Testis (tissue), 2 donors: ENCODE measurements at regions not wholly inside any gene's neighbourhood (a gene's known extent, or its start where the extent isn't known, plus 50 kb on each side); places are given as distances from the start of the nearest gene placed in this dataset.

Experiments
- DNase-seq: peaks from one replicate; pipeline ENCODE4 v3.0.0-alpha.2; 2019
- H3K27ac ChIP-seq, 2 donors: fragments of 200-600 bp; sonication (generic); one replicate each; pipeline ENCODE4 v1.5.1; 2019
- H3K27me3 ChIP-seq: fragments of 200-600 bp; sonication (generic); one replicate; pipeline ENCODE4 v1.5.1; 2019
- H3K36me3 ChIP-seq: fragments of 200-600 bp; sonication (generic); one replicate; pipeline ENCODE4 v1.5.1; 2017; ENCODE audit warnings: low read depth; ENCODE audit errors: missing control alignments
- H3K4me1 ChIP-seq: fragments of 200-600 bp; sonication (generic); one replicate; pipeline ENCODE4 v1.5.1; 2019
- H3K4me3 ChIP-seq, 2 donors: fragments of 200-600 bp; sonication (generic); one replicate each; pipeline ENCODE4 v1.5.1; 2017 to 2019
- H3K9me3 ChIP-seq: fragments of 200-600 bp; sonication (generic); one replicate; pipeline ENCODE4 v1.5.1; 2017
- POLR2A ChIP-seq: fragments of 450-650 bp; IDR thresholded peaks from one replicate; pipeline ENCODE4 v1.6.1; 2017; ENCODE audit warnings: antibody characterized with exemption, mild to moderate bottlenecking, moderate library complexity
- WGBS, 2 donors: methylation state at CpG; one replicate each; pipeline ENCODE4 v1.1.5; 2018; 5-methylcytosine and 5-hydroxymethylcytosine counted together
- intact Hi-C: fragments of 100-400 bp; cut with DNase I; formaldehyde crosslinking; loops from one replicate; pipeline ENCODE4 v1.15.1; 2023; ENCODE audit warnings: low total_unique reads
- TF ChIP-seq, protein P1 (sequence below), 3 experiments: fragments of 450-650 bp in 2 of 3; fragments of 200-600 bp in 1 of 3; sonication (generic) in 1 of 3; IDR thresholded peaks; one replicate each; pipeline ENCODE4 v1.5.1; 2016 to 2019; ENCODE audit warnings: antibody characterized with exemption in 3 of 3, mild to moderate bottlenecking in 2 of 3, moderate library complexity in 1 of 3

DNA sequence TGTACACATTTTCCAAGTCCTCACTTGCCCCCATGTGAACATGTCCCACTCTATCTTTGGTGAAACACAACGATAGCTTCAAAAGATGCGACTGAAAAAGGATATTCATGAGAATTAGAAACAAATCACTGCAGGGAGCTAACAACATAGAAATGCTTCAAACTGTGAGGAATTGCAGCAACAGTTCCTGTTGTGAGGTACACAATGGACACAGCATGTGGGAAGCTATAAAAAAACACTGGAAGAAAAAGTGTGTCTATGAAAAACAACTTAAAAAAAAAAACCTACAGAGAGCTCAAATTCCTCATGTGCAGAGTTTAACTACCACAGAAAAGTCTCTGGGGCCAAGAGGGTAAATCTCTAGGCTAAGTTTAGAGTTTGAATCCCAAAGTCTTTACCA lies 51.6 kb upstream of the BLTP1 start:
- no peaks in the 10 kb centered on the region for H3K36me3 ChIP-seq
- no peak for TF ChIP-seq POLR2A
- TF ChIP-seq, protein P1, sequence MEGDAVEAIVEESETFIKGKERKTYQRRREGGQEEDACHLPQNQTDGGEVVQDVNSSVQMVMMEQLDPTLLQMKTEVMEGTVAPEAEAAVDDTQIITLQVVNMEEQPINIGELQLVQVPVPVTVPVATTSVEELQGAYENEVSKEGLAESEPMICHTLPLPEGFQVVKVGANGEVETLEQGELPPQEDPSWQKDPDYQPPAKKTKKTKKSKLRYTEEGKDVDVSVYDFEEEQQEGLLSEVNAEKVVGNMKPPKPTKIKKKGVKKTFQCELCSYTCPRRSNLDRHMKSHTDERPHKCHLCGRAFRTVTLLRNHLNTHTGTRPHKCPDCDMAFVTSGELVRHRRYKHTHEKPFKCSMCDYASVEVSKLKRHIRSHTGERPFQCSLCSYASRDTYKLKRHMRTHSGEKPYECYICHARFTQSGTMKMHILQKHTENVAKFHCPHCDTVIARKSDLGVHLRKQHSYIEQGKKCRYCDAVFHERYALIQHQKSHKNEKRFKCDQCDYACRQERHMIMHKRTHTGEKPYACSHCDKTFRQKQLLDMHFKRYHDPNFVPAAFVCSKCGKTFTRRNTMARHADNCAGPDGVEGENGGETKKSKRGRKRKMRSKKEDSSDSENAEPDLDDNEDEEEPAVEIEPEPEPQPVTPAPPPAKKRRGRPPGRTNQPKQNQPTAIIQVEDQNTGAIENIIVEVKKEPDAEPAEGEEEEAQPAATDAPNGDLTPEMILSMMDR (IDR thresholded peaks at IDR 0.05) = no peak
- H3K4me1 ChIP-seq = no peaks in the 10 kb centered on the region
- intact Hi-C loops = no loop called here
- H3K27ac ChIP-seq = no peak overlapping the region
- 41 to 48% methylated on average over 2 of the region's 2 CpGs for WGBS, 2 donors
- no peak for DNase-seq
- H3K27me3 ChIP-seq = no peaks in the 10 kb centered on the region
- H3K9me3 ChIP-seq = no peaks in the 10 kb centered on the region
- H3K4me3 ChIP-seq = no peak overlapping the region

GRCh38 chr4:122099896-122100295 lies 52.2 kb upstream of the BLTP1 start:
- intact Hi-C loops = no loop called here
- H3K4me1 ChIP-seq = no peaks in the 10 kb centered on the region
- no peak overlapping the region for H3K4me3 ChIP-seq
- no peak overlapping the region for H3K27ac ChIP-seq
- H3K36me3 ChIP-seq = no peaks in the 10 kb centered on the region
- no peak for DNase-seq
- TF ChIP-seq, protein P1 (IDR thresholded peaks at IDR 0.05) = no peak
- TF ChIP-seq POLR2A = no peak
- 85 to 89% methylated on average over 2 of the region's 2 CpGs for WGBS, 2 donors
- no peaks in the 10 kb centered on the region for H3K27me3 ChIP-seq
- no peaks in the 10 kb centered on the region for H3K9me3 ChIP-seq

GRCh38 chr4:122091836-122092405 lies 60.2 kb upstream of the BLTP1 start:
- H3K4me3 ChIP-seq = no peak overlapping the region

DNA sequence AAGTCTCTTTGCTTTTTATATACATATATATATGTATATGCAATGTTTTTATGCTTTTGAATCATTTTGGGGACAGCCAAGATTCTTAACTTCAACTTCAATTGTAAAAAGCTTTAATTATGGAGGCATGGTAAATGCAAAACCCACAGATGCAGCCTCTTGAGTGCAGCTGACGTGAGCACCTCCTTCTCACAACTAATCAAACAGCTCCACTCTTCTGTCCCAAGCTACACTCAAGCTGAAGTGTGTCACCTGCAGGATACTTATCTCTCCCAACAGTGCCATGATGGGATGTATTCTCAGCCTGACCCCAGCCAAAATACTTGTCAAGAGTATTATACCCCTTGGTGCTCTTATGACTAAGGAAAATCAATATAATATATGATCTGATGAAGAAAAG lies 60.7 kb upstream of the BLTP1 start:
- TF ChIP-seq, protein P1 (IDR thresholded peaks at IDR 0.05) = no peak
- TF ChIP-seq POLR2A = no peak
- intact Hi-C loops = no loop called here
- H3K9me3 ChIP-seq = no peaks in the 10 kb centered on the region
- no peak for DNase-seq
- H3K27ac ChIP-seq = no peak overlapping the region
- no peaks in the 10 kb centered on the region for H3K4me1 ChIP-seq
- H3K4me3 ChIP-seq = no peak overlapping the region
- H3K27me3 ChIP-seq = no peaks in the 10 kb centered on the region
- H3K36me3 ChIP-seq = no peaks in the 10 kb centered on the region
- WGBS, 2 donors = 88 to 91% methylated on average over 1 of the region's 1 CpG

More at GRCh38 chr4:122091836-122092405, 60.2 kb upstream of the BLTP1 start:
- no peak for DNase-seq
- Histone ChIP-seq H3K4me1 (no peaks in the 10 kb centered on the region), H3K36me3 (no peaks in the 10 kb centered on the region), H3K27me3 (no peaks in the 10 kb centered on the region), H3K9me3 (no peaks in the 10 kb centered on the region), H3K27ac (no peak overlapping the region)
- intact Hi-C loops = no loop called here
- 75 to 80% methylated on average over 1 of the region's 1 CpG for WGBS, 2 donors
- TF ChIP-seq POLR2A = no peak
- TF ChIP-seq, protein P1 (IDR thresholded peaks at IDR 0.05) = no peak

GRCh38 chr4:122090989-122091388 lies 61.1 kb upstream of the BLTP1 start:
- Histone ChIP-seq H3K4me1 (no peaks in the 10 kb centered on the region), H3K27me3 (no peaks in the 10 kb centered on the region), H3K36me3 (no peaks in the 10 kb centered on the region), H3K27ac (no peak overlapping the region), H3K9me3 (no peaks in the 10 kb centered on the region), H3K4me3 (no peak overlapping the region)
- no peak for TF ChIP-seq POLR2A
- TF ChIP-seq, protein P1 (IDR thresholded peaks at IDR 0.05) = no peak
- DNase-seq = no peak
- intact Hi-C loops = no loop called here
- 91 to 98% methylated on average over 1 of the region's 1 CpG for WGBS, 2 donors
